ENCODE measurements at regions not wholly inside any gene's neighbourhood (a gene's known extent, or its start where the extent isn't known, plus 50 kb on each side); places are given as distances from the start of the nearest gene placed in this dataset.
A peak's percentile ranks its signal among the peaks of the same experiment; 100 is the strongest.

DNA sequence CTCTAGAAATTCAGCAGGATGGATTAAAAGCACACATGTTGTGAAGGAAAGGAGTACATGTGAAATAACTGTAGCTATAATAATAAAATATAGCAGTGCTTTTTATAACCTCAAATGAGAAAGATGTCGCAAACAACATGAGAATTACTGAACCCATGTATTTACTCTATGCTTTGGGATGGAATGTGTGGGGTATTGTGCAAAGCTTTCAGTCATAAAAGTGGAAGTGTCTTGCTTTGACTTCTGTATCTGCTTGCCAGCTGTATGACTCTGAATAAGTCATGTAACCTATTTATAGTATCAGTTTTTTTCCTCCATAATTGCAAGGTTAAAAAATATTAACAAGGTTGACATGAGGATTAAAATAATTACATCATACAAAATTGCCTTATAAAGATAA lies 519.3 kb upstream of the CADM2 start:
- no peak overlapping the region for H3K27ac Mint-ChIP-seq
- H3K4me3 Mint-ChIP-seq: no peak overlapping the region
- no peaks in the 10 kb centered on the region for H3K4me1 Mint-ChIP-seq
- no peaks in the 10 kb centered on the region for H3K27me3 Mint-ChIP-seq
- ATAC-seq: no peak
- peaks cover 10 to 16% of the 10 kb centered on the region in 2 donors for H3K9me3 Mint-ChIP-seq
- DNase-seq: no peak

DNA sequence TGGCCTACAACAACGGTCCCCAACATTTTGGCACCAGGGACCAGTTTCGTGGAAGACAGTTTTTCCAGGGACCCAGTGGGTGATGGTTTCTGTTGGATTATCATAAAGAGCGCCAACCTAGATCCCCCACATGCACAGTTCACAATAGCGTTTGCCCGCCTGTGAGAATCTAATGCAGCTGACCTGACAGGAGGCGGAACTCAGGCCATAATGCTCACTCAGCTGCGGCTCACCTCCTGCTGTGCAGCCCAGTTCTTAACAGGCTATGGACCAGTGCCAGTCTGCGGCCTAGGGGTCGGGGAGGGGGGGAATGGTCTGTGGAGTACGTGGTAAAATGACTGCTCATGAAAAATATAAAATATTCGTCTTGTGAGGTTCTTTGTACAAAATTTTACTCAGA lies 518.5 kb upstream of the CADM2 start:
- DNase-seq (no peak), ATAC-seq (no peak)
- no peaks in the 10 kb centered on the region for H3K4me1 Mint-ChIP-seq
- no peak overlapping the region for H3K27ac Mint-ChIP-seq
- peaks cover 4 to 10% of the 10 kb centered on the region in 2 donors for H3K9me3 Mint-ChIP-seq
- H3K4me3 Mint-ChIP-seq: no peak overlapping the region
- H3K27me3 Mint-ChIP-seq: no peaks in the 10 kb centered on the region

DNA sequence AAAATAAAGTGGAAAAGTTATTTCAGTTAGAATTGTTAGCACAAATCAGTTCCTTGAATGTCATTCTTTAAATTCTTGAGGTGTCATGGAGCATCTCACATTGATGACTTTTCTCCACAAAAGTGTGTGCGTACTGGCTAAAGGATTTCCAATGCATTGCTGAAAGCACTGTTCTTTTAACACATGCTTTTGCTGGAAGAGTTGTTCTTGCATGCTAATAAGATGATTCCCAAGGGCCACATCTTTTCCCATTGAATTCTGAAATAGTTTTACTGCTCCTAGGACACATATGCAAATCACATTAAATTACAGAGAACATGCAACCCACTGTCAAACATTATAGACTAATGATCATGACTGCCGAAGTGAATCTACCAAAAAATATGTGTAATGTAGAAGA lies 516.3 kb upstream of the CADM2 start:
- peaks cover 0 to 7% of the 10 kb centered on the region in 2 donors for H3K9me3 Mint-ChIP-seq
- H3K27ac Mint-ChIP-seq: no peak overlapping the region
- no peaks in the 10 kb centered on the region for H3K27me3 Mint-ChIP-seq
- DNase-seq (no peak), ATAC-seq (no peak)
- H3K4me1 Mint-ChIP-seq: no peaks in the 10 kb centered on the region
- no peak overlapping the region for H3K4me3 Mint-ChIP-seq

GRCh38 chr3:84444726-84445521 lies 513.9 kb upstream of the CADM2 start:
- H3K27ac Mint-ChIP-seq: no peak overlapping the region
- H3K9me3 Mint-ChIP-seq: peaks cover 0 to 7% of the 10 kb centered on the region in 2 donors
- DNase-seq: no peak
- no peak overlapping the region for H3K4me3 Mint-ChIP-seq
- H3K4me1 Mint-ChIP-seq: no peaks in the 10 kb centered on the region
- no peaks in the 10 kb centered on the region for H3K27me3 Mint-ChIP-seq
- ATAC-seq: no peak

GRCh38 chr3:84487296-84487695 lies 471.5 kb upstream of the CADM2 start:
- ATAC-seq (no peak), DNase-seq (no peak)
- H3K27me3 Mint-ChIP-seq: no peaks in the 10 kb centered on the region
- no peak overlapping the region for H3K4me3 Mint-ChIP-seq
- no peaks in the 10 kb centered on the region for H3K4me1 Mint-ChIP-seq
- H3K27ac Mint-ChIP-seq: no peak overlapping the region
- H3K9me3 Mint-ChIP-seq: peaks cover 9 to 21% of the 10 kb centered on the region in 2 donors

DNA sequence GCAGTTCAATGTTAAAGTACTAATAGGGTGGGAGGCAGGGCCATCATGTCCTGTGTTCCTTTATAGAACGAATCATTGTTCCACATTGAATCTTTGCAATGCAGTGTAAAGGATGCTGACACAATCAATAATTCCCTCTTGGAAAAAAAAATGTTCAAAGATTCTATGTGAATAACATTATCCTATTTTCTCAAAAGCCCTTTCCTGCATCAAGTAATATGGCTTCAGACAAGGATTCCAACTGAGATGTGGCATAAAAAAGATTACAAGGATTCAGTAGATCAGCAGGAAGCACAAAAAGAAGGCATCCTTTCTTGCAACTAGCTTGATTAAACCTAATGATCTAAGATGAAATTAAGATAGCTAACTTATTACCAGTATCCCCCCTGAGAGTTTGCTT lies 454.0 kb upstream of the CADM2 start:
- H3K9me3 Mint-ChIP-seq: peaks cover 6 to 15% of the 10 kb centered on the region in 2 donors
- no peaks in the 10 kb centered on the region for H3K4me1 Mint-ChIP-seq
- no peak for ATAC-seq
- no peak for DNase-seq
- no peak overlapping the region for H3K4me3 Mint-ChIP-seq
- H3K27ac Mint-ChIP-seq: no peak overlapping the region
- H3K27me3 Mint-ChIP-seq: no peaks in the 10 kb centered on the region

GRCh38 chr3:84510007-84510406 lies 448.8 kb upstream of the CADM2 start:
- Mint-ChIP-seq H3K4me1 (no peaks in the 10 kb centered on the region), H3K27me3 (no peaks in the 10 kb centered on the region), H3K4me3 (no peak overlapping the region), H3K9me3 (peaks cover 6 to 40% of the 10 kb centered on the region in 2 donors), H3K27ac (no peak overlapping the region)
- ATAC-seq (no peak), DNase-seq (no peak)

DNA sequence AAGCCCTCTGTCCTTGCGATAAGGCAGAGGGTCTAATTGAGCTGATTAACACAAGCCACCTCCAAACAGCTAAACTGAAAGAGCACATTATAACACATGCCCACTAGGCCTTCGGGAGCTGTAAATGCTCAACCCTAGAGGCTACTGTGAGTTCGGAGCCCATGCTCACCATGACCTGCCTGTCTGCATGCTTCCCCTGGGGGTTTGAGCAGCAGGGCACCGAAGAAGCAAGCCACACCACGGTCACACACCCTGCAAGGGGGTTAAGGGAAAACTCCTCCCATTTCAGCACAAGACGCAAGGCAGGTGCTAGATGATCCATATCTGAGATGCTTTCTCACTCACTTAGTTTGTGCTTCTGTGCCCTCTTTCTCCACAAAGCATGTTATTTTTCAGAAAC lies 435.9 kb upstream of the CADM2 start:
- Mint-ChIP-seq H3K4me1 (no peaks in the 10 kb centered on the region), H3K9me3 (peaks cover 0 to 16% of the 10 kb centered on the region in 2 donors), H3K27ac (no peak overlapping the region), H3K27me3 (no peaks in the 10 kb centered on the region), H3K4me3 (no peak overlapping the region)
- ATAC-seq (no peak), DNase-seq (no peak)

DNA sequence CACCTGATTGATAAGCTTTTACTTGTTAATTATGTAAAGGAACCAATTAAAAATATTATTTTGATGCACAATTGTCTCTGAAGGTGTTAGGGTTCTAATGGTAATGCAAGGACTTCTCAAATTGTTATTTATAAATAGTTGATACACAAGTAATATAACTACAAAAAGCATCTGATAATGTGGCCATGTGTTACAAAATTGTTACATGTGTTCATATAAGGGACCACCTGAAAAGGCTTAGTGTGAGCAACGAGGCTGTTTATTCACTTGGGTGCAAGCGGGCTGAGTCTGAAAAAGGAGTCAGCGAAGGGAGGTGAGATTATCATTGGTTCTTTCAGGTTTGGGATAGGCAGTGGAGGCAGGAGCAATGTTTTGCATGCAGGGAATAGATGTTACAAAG lies 421.9 kb upstream of the CADM2 start:
- Mint-ChIP-seq H3K27me3 (no peaks in the 10 kb centered on the region), H3K4me1 (no peaks in the 10 kb centered on the region), H3K9me3 (peaks cover 29 to 32% of the 10 kb centered on the region in 2 donors), H3K27ac (peak overlapping the region in 1 of 2 donors; percentile 61), H3K4me3 (no peak overlapping the region)
- DNase-seq (no peak), ATAC-seq (no peak)

- H3K9me3 Mint-ChIP-seq: peaks cover 21 to 25% of the 10 kb centered on the region in 2 donors
- H3K27me3 Mint-ChIP-seq: no peaks in the 10 kb centered on the region
- H3K27ac Mint-ChIP-seq: no peak overlapping the region
- DNase-seq (no peak), ATAC-seq (no peak)
- no peaks in the 10 kb centered on the region for H3K4me1 Mint-ChIP-seq
- no peak overlapping the region for H3K4me3 Mint-ChIP-seq
These were observed 420.2 kb upstream of the CADM2 start for GRCh38 chr3:84538597-84538996.

DNA sequence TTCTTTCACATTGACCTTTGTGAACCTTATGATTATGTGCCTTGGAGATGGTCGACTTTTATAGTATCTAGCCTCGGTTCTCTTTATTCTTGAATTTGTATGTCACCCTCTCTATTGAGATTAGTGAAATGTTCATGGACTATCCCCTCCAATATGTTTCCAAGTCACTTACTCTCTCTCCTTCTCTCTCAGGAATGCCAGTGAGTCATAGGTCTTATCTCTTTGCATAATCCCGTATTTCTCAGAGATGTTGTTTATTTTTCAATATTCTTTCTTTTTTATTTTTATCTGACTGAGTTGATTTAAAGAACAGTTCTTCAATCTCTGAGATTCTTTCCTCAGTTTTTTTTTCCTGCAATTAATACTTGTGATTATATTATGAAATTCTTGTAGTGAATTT lies 411.6 kb upstream of the CADM2 start:
- H3K4me3 Mint-ChIP-seq: no peak overlapping the region
- no peak for ATAC-seq
- no peaks in the 10 kb centered on the region for H3K27me3 Mint-ChIP-seq
- H3K9me3 Mint-ChIP-seq: peaks cover 0 to 7% of the 10 kb centered on the region in 2 donors
- DNase-seq: no peak
- H3K27ac Mint-ChIP-seq: no peak overlapping the region
- H3K4me1 Mint-ChIP-seq: no peaks in the 10 kb centered on the region

- no peak overlapping the region for H3K4me3 Mint-ChIP-seq
- no peak for ATAC-seq
These were observed 410.5 kb upstream of the CADM2 start for GRCh38 chr3:84547971-84548970.

DNA sequence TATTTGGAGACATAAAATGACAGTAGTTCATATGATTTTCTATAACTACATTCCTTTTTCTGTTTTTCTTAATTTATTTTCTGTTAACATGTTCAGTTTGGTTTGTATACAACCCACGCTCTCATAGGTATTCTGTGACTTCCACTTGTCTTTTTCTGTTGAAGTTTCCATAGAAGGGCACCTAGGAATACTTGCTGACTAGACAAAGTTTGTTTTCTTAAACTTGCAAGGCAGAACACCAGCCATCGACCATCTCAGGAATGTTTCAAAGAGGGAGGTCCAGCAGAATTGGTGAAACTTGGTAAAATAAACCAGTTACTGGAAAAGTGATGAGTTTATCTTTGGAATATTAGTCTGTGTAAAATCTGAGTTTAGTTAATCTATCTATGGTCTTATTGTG lies 403.2 kb upstream of the CADM2 start:
- Mint-ChIP-seq H3K27ac (no peak overlapping the region), H3K27me3 (no peaks in the 10 kb centered on the region), H3K4me1 (no peaks in the 10 kb centered on the region), H3K4me3 (no peak overlapping the region), H3K9me3 (no peaks in the 10 kb centered on the region)
- no peak for ATAC-seq
- DNase-seq: no peak

More at GRCh38 chr3:84547971-84548970, 410.5 kb upstream of the CADM2 start:
- Mint-ChIP-seq H3K27ac (no peak overlapping the region), H3K9me3 (peaks cover 0 to 7% of the 10 kb centered on the region in 2 donors), H3K4me1 (no peaks in the 10 kb centered on the region), H3K27me3 (no peaks in the 10 kb centered on the region)
- no peak for DNase-seq

DNA sequence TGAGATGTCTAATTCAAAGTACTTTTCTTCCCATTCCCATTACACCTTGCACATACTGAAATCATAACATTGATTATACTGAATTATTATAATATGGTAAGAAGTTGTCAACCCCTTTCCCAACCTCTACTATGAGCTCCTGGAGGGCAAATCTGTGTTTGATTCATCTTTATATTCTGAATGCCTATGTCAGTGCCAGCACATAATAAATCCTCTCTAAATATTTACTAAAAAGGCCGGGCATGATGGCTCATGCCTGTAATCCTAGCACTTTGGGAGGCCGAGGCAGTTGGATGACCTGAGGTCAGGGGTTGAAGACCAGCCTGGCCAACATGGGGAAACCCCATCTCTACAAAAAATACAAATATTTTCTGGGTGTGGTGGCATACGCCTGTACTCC lies 392.5 kb upstream of the CADM2 start:
- DNase-seq (no peak), ATAC-seq (no peak)
- no peak overlapping the region for H3K4me3 Mint-ChIP-seq
- H3K4me1 Mint-ChIP-seq: no peaks in the 10 kb centered on the region
- no peaks in the 10 kb centered on the region for H3K27me3 Mint-ChIP-seq
- no peak overlapping the region for H3K27ac Mint-ChIP-seq
- H3K9me3 Mint-ChIP-seq: peaks cover 5 to 8% of the 10 kb centered on the region in 2 donors

DNA sequence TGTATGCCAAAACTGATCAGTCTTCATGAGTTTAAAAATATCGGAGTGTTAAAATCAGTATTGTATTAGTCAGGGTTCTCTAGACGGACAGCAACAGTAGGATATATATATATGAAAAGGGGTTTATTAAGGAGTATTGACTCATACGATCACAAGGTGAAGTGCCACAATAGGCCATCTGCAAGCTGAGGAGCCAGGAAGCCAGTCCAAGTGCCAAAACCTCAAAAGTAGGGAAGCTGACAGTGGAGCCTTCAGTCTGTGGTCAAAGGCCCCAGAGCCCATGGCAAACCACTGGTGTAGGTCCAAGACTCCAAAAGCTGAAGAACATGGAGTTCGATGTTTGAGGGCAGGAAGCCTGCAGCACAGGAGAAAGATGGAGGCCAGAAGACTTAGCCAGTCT lies 391.0 kb upstream of the CADM2 start:
- DNase-seq: no peak

DNA sequence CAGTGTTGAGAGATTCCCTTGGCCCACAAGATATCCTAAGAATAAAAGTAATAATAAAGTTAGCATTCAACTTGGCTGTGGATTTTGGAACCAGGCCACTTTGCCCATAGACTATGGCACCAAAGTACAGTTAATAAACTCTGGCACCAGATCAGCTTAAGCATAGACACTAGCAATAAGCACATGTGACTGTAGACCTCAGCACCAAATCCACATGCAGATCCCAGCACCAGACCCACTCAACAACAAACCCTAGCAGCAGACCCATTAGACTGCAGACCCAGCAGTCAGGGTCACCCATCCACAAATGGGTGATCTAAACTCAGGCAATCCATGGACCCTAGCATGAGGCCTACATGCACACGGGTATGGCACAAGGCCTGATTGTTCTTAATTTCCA lies 384.8 kb upstream of the CADM2 start:
- H3K27ac Mint-ChIP-seq: no peak overlapping the region
- DNase-seq: no peak
- H3K9me3 Mint-ChIP-seq: peaks cover 13 to 20% of the 10 kb centered on the region in 2 donors
- H3K4me1 Mint-ChIP-seq: no peaks in the 10 kb centered on the region
- no peaks in the 10 kb centered on the region for H3K27me3 Mint-ChIP-seq
- H3K4me3 Mint-ChIP-seq: no peak overlapping the region
- no peak for ATAC-seq

More for the DNA sequence above, 391.0 kb upstream of the CADM2 start:
- no peak overlapping the region for H3K4me3 Mint-ChIP-seq
- H3K4me1 Mint-ChIP-seq: no peaks in the 10 kb centered on the region
- H3K9me3 Mint-ChIP-seq: peaks cover 5 to 8% of the 10 kb centered on the region in 2 donors
- H3K27ac Mint-ChIP-seq: no peak overlapping the region
- H3K27me3 Mint-ChIP-seq: no peaks in the 10 kb centered on the region
- no peak for ATAC-seq
